ENCODE measurements at regions not wholly inside any gene's neighbourhood (a gene's known extent, or its start where the extent isn't known, plus 50 kb on each side); places are given as distances from the start of the nearest gene placed in this dataset.

- Histone ChIP-seq H3K27me3 (no peaks in the 10 kb centered on the region), H3K27ac (no peak overlapping the region), H3K4me3 (no peak overlapping the region), H3K4me1 (no peaks in the 10 kb centered on the region), H3K36me3 (ENCODE audit: low read depth, missing control alignments) (no peaks in the 10 kb centered on the region), H3K9me3 (no peaks in the 10 kb centered on the region)
- no peak for DNase-seq
- TF ChIP-seq POLR2A (IDR thresholded peaks at IDR 0.05) (no peak), CTCF (IDR thresholded peaks at IDR 0.05) (no peak)
- 73 to 74% methylated on average over 3 of the region's 3 CpGs for whole genome bisulfite sequencing, 2 donors
- intact Hi-C loops (cut with DNase I; ENCODE audit: low total_unique reads): no loop called here
Observed at GRCh38 chr11:112541140-112542046, 280.7 kb upstream of the PLET1 start.

- Histone ChIP-seq H3K27me3 (no peaks in the 10 kb centered on the region), H3K27ac (no peak overlapping the region), H3K36me3 (ENCODE audit: low read depth, missing control alignments) (no peaks in the 10 kb centered on the region), H3K9me3 (no peaks in the 10 kb centered on the region), H3K4me3 (no peak overlapping the region), H3K4me1 (no peaks in the 10 kb centered on the region)
- WGBS, 2 donors: 90 to 100% methylated on average over 1 of the region's 1 CpG
- DNase-seq: no peak
- intact Hi-C loops (cut with DNase I; ENCODE audit: low total_unique reads): no loop called here
- TF ChIP-seq POLR2A (IDR thresholded peaks at IDR 0.05): no peak
- no peak for TF ChIP-seq CTCF (IDR thresholded peaks at IDR 0.05)
Observed at GRCh38 chr11:112542479-112542878, 281.8 kb upstream of the PLET1 start.

GRCh38 chr11:112543390-112543789 lies 282.7 kb upstream of the PLET1 start:
- no peaks in the 10 kb centered on the region for H3K36me3 ChIP-seq (ENCODE audit: low read depth, missing control alignments)
- intact Hi-C loops (cut with DNase I; ENCODE audit: low total_unique reads): no loop called here
- WGBS, 2 donors: 85 to 98% methylated on average over 3 of the region's 3 CpGs
- H3K9me3 ChIP-seq: no peaks in the 10 kb centered on the region
- no peak for TF ChIP-seq CTCF (IDR thresholded peaks at IDR 0.05)
- no peak for TF ChIP-seq POLR2A (IDR thresholded peaks at IDR 0.05)
- H3K4me1 ChIP-seq: no peaks in the 10 kb centered on the region
- no peak for DNase-seq
- no peaks in the 10 kb centered on the region for H3K27me3 ChIP-seq
- H3K4me3 ChIP-seq: no peak overlapping the region
- H3K27ac ChIP-seq: no peak overlapping the region

- TF ChIP-seq POLR2A (IDR thresholded peaks at IDR 0.05): no peak
- TF ChIP-seq CTCF (IDR thresholded peaks at IDR 0.05): no peak
Observed at GRCh38 chr11:112548641-112549040, 288.0 kb upstream of the PLET1 start.

More at GRCh38 chr11:112548641-112549040, 288.0 kb upstream of the PLET1 start:
- Histone ChIP-seq H3K4me1 (no peaks in the 10 kb centered on the region), H3K36me3 (ENCODE audit: low read depth, missing control alignments) (no peaks in the 10 kb centered on the region), H3K27ac (no peak overlapping the region), H3K9me3 (no peaks in the 10 kb centered on the region), H3K27me3 (no peaks in the 10 kb centered on the region), H3K4me3 (no peak overlapping the region)
- DNase-seq: no peak
- intact Hi-C loops (cut with DNase I; ENCODE audit: low total_unique reads): no loop called here

Data from testis (tissue), 2 donors.